ENCODE measurements at regions not wholly inside any gene's neighbourhood (a gene's known extent, or its start where the extent isn't known, plus 50 kb on each side); places are given as distances from the start of the nearest gene placed in this dataset.
A peak's percentile ranks its signal among the peaks of the same experiment; 100 is the strongest.

DNA sequence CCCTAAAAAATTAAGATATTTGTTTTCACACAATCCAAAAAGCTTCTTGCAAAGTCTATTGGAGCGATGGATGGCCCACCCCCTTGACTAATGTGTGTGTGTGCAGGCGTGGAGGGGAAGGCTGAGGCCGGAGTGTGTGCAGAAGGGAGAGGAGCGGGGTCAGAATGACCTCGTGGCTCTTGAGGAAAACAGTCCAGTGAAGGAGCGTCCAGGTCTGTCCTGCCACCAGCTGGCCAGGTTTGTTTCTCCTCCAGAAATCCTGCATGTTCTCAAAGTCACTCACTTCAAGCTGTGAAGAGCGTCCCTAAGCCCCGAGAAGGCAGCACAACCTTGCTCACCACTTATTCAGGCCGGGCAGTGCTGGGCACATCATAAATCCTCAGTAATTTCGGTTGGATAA is 69.5 kb upstream of the SSX2IP start:
- DNase-seq (ENCODE audit: low read depth in 1 of 2, low spot score in 1 of 2), result no peak

- DNase-seq (ENCODE audit: low read depth in 1 of 2, low spot score in 1 of 2), result no peak
Measured at GRCh38 chr1:84758968-84759491, 68.8 kb upstream of the SSX2IP start.

- DNase-seq (ENCODE audit: low read depth in 1 of 2, low spot score in 1 of 2), result no peak
Measured at GRCh38 chr1:84758476-84758875, 68.2 kb upstream of the SSX2IP start.

DNA sequence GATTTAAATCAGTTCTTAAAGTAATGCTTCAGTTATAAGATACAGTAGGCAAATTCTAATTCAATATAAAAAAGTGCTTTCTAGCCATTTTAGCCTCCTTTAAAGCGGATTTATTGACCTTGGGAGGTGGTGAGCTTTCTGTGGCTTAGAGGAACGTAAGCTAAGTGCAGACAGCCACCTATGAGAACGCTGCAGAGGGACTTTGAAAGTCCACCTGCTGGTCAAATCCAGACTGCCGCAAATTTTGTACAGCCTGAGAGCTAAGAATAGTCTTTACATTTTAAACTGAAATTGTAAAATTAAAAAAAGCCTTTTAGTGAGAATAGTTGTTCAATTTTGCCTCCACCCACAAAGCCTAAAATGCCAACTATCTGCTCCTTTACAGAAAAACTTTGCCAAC is 67.0 kb upstream of the SSX2IP start:
- DNase-seq (ENCODE audit: low read depth in 1 of 2, low spot score in 1 of 2), result no peak

DNA sequence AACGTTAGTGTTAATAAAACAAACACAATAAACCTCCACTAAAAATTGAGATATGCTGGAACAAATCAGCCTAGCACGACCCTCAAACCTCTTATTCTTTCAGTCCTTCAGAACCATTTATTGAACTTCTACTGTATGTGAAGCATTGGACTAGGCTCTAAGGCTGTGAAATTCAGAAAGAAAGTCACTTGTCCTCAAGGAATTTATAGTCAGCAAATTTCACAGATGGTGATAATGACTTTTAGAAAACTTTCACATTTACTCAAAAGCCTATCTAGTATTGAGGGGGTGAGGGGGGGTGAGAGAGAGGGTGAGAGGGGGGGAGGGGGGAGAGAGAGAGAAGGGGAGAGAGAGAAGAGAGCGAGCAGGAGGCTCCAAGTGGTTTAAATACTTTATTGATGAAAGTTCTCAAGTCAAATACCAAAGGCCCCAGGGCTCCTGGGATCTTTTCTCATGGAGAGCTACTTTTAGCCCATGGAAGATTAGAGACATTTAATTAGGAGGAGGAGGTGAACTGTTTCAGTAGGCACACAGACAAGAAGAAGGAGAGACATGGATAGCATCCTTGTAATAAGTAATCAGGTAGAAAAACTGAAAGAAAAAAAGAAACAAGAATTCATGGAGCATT is 66.3 kb upstream of the SSX2IP start:
- DNase-seq (ENCODE audit: low read depth in 1 of 2, low spot score in 1 of 2), result no peak

GRCh38 chr1:84756001-84756400 is 65.7 kb upstream of the SSX2IP start:
- DNase-seq (ENCODE audit: low read depth in 1 of 2, low spot score in 1 of 2), result no peak

- no peak for DNase-seq (ENCODE audit: low read depth in 1 of 2, low spot score in 1 of 2)
Measured at GRCh38 chr1:84755216-84755615, 65.0 kb upstream of the SSX2IP start.

- DNase-seq (ENCODE audit: low read depth in 1 of 2, low spot score in 1 of 2), result no peak
Measured at GRCh38 chr1:84754386-84754703, 64.1 kb upstream of the SSX2IP start.

DNA sequence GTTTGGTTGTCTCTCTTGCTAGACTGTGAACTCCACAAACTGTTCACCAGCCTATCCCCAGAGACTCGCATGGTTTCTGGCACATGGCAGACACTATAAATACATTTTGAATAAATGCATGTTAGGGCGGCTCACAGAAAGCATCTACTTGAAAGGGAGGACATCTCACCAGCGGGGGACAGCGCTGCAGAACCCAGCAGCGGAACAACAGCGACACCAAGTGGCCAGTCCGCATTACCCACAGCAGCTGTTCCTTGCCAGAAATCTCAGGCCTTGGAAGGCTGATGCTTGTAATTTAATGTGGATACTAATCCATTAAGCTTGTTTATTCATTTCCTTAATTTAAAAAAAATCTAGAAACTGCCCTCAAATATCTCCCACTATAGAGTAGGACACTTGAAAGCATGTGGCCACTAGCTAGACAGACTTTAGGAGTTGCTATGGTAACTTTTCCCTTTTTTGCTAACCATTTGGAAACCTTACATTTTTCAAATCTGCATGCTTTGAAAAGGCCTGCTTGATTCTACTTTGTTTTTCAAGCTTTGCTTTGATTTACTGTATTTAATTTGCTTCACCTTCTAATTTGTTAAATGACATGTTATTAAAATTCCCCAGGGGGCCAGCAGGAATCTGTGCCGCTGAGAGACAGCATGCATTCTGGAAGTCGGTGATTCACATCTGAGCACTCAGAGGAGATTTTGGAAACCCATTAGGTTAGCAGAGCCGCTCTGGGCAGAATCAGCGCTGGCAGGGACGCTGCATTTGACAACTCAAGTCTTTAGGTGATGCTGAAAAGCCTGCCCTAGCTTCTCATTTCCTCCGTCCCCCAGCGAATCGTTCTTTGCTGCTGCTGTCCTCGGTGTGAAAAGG is 63.5 kb upstream of the SSX2IP start:
- peak; percentile 53 to 55 for DNase-seq (ENCODE audit: low read depth in 1 of 2, low spot score in 1 of 2)

DNA sequence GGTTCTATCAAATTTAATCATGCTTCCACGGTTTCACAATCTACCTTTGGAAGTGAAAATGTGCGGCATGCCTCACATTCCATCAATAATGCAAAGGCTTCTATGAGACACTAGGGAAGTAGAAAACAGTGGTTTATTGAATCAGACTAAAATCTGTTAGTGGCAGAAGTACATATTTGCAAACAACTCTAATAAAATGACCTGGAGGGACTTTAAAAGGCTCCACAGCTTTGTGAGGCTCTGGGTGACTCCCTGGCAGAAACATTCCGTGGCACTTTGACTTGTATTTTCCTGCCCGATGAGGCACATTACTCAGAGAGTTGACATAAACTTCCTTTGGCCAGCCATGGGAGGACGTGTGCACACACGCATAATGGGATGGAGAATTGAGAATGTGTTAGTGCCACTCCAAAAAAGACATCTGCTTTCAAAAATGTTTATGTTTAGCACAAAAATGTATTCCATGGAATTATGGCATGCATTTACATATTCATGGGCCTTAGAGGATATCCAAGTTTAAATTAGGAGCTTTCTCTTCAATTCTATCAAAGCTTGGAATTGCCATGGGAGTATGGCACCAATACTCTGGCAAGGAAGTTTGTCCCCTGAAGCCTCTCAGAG is 60.0 kb upstream of the SSX2IP start:
- DNase-seq (ENCODE audit: low read depth in 1 of 2, low spot score in 1 of 2), result no peak

DNA sequence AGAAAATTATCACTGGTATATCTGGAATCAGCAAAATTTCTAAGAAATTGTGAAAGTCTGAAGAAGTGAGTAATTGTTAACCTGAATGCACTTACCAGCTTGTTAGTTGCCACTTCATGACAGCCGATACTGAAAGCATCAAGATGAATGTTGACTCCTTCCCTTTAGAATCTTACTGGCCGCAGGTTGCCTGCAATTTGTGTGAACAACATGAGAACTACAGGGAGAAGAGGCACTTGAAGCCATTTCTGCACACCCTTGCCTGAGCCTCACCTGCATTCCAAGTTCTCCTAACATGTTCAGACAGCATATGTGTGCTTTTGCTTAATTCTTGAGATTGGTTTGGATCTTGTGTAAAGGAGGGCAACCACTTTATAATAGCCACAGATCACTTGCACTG is 59.2 kb upstream of the SSX2IP start:
- DNase-seq (ENCODE audit: low read depth in 1 of 2, low spot score in 1 of 2), result no peak

- DNase-seq (ENCODE audit: low read depth in 1 of 2, low spot score in 1 of 2), result no peak
Measured at GRCh38 chr1:84748364-84748763, 58.1 kb upstream of the SSX2IP start.

DNA sequence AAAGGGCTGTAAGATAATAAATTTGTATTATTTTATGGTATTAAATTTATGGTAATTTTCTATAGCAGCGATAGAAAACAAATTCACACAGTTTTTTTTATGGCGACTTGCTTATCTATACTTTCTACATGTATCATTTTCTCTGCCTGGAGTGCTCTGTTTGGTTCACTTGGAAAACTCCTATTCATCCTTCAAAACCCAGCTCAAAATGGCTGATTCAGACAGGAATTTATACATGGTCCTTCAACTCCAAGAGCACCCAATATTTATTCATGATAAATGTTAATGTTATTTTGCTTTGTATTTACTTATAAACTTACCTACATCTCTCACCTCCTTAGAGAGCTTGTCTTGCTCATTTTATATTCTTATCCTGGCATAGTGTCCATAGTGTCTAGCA is 55.6 kb upstream of the SSX2IP start:
- no peak for DNase-seq (ENCODE audit: low read depth in 1 of 2, low spot score in 1 of 2)

- no peak for DNase-seq (ENCODE audit: low read depth in 1 of 2, low spot score in 1 of 2)
Measured at GRCh38 chr1:84743896-84744295, 53.6 kb upstream of the SSX2IP start.

GRCh38 chr1:84742653-84743052 is 52.4 kb upstream of the SSX2IP start:
- DNase-seq (ENCODE audit: low read depth in 1 of 2, low spot score in 1 of 2), result no peak

DNA sequence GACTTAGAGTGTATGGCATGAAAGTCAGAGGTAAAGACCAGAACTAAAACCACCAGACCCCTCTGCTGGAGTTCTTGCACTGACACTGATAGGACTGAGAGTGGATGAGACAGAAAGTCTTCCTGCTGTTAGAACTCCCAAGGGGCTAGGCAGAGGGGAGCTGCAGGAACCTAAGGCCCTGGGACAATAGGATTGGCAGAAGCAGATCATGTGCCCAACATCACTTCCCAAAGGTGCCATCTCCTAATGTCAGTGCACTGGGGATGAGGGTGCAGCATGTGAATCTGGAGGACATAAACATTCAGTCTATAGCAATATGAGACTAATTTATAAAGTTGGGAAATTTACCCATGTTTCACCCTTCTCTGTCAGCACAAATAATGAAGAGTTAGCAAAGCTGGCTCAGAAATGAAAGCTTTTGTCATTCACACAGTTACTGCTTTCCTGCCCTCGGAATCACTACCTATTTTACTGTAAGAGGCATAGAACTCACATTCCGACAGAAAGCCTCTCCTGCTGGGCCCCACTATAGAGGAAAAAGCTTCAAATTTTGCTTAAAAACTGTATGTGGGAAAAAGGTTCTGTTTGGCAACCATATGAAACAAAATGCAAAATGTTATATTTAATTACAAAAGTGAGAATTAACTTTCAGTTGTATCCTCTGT is 49.9 kb upstream of the SSX2IP start:
- no peak for DNase-seq (ENCODE audit: low read depth in 1 of 2, low spot score in 1 of 2)

Data from activated T-helper 1 cell treated with anti-CD3 and anti-CD28 coated beads, Interleukin-2, amount 50 U/mL, for 16 hours (primary cell).